ENCODE measurements at regions not wholly inside any gene's neighbourhood (a gene's known extent, or its start where the extent isn't known, plus 50 kb on each side); places are given as distances from the start of the nearest gene placed in this dataset.

DNA sequence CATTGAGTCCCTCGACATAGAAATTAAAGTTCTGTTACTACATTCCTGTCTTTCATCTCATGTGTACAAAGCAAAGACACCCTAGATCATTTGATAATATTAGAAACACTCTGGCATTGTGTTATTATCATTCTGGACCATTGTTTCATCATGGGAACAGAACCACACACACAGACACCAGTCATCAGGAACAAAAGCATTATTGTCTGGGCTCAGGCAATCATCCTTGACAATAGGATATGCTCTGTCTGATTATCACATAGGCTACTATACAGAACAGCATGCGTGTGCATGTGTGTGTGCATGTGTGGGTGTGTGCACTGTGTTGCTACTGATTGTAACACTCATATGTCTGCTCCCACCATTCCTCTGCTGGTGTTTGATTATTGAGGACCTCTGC lies 242.5 kb downstream of the SH3BP4 start (continued):
- TF ChIP-seq PHF8 (conservative IDR thresholded peaks at IDR 0.05; ENCODE audit: low read depth, low read length) (no peak), SIN3A (conservative IDR thresholded peaks at IDR 0.05 in 1 of 2, IDR thresholded peaks at IDR 0.05 in 1 of 2; ENCODE audit: low read depth in 1 of 2, low read length in 2 of 2) (no peak), RAD21 (IDR thresholded peaks at IDR 0.05 in 1 of 2, conservative IDR thresholded peaks at IDR 0.05 in 1 of 2; ENCODE audit: low read depth in 2 of 2, low read length in 2 of 2) (no peak), POLR2AphosphoS5 (IDR thresholded peaks at IDR 0.05; ENCODE audit: low read depth, low read length) (no peak), SIX5 (IDR thresholded peaks at IDR 0.05; ENCODE audit: low read depth, low read length) (no peak)
